Right lung (tissue), 2 donors: ENCODE measurements at regions not wholly inside any gene's neighbourhood (a gene's known extent, or its start where the extent isn't known, plus 50 kb on each side); places are given as distances from the start of the nearest gene placed in this dataset.
"Not testable (repeated sequence)": the region's sequence is repeated elsewhere in the genome, so short reads cannot be mapped to it uniquely, and the experiment has no call there.

Experiments used
- DNase-seq, 2 donors: peaks; one replicate each; pipeline ENCODE4 v3.0.0-alpha.2; 2013

- not testable (repeated sequence) for DNase-seq
Measured at GRCh38 chr4:134622626-134623575, 421.3 kb upstream of the PABPC4L start.

GRCh38 chr4:134622199-134622598, 420.6 kb upstream of the PABPC4L start:
- DNase-seq = no peak

GRCh38 chr4:134621715-134622114, 420.1 kb upstream of the PABPC4L start:
- not testable (repeated sequence) for DNase-seq

GRCh38 chr4:134610956-134611355, 409.4 kb upstream of the PABPC4L start:
- no peak for DNase-seq

GRCh38 chr4:134610172-134610571, 408.6 kb upstream of the PABPC4L start:
- DNase-seq = no peak

GRCh38 chr4:134601706-134602105, 400.1 kb upstream of the PABPC4L start:
- DNase-seq = no peak

- no peak for DNase-seq
Measured at GRCh38 chr4:134591326-134591725, 389.7 kb upstream of the PABPC4L start.

- DNase-seq = no peak
Measured at GRCh38 chr4:134585972-134586371, 384.4 kb upstream of the PABPC4L start.

GRCh38 chr4:134567461-134567860, 365.9 kb upstream of the PABPC4L start:
- DNase-seq = no peak

GRCh38 chr4:134560728-134561127, 359.1 kb upstream of the PABPC4L start:
- no peak for DNase-seq

- no peak for DNase-seq
Measured at GRCh38 chr4:134552063-134552462, 350.5 kb upstream of the PABPC4L start.

GRCh38 chr4:134551348-134551747, 349.8 kb upstream of the PABPC4L start:
- no peak for DNase-seq

GRCh38 chr4:134548052-134548628, 346.6 kb upstream of the PABPC4L start:
- no peak for DNase-seq

GRCh38 chr4:134546279-134546678, 344.7 kb upstream of the PABPC4L start:
- no peak for DNase-seq

- no peak for DNase-seq
Measured at GRCh38 chr4:134544303-134544770, 342.7 kb upstream of the PABPC4L start.

GRCh38 chr4:134540588-134540987, 339.0 kb upstream of the PABPC4L start:
- no peak for DNase-seq

- no peak for DNase-seq
Measured at GRCh38 chr4:134539729-134540231, 338.2 kb upstream of the PABPC4L start.

GRCh38 chr4:134537701-134538100, 336.1 kb upstream of the PABPC4L start:
- DNase-seq = no peak

- DNase-seq = peak; percentile 2 to 5
Measured at GRCh38 chr4:134533068-134533467, 331.5 kb upstream of the PABPC4L start.

GRCh38 chr4:134531013-134531412, 329.4 kb upstream of the PABPC4L start:
- DNase-seq = no peak

GRCh38 chr4:134529629-134530028, 328.0 kb upstream of the PABPC4L start:
- no peak for DNase-seq

GRCh38 chr4:134518574-134519217, 317.1 kb upstream of the PABPC4L start:
- DNase-seq = no peak
